Suprapubic skin (tissue), 4 donors: ENCODE measurements at regions not wholly inside any gene's neighbourhood (a gene's known extent, or its start where the extent isn't known, plus 50 kb on each side); places are given as distances from the start of the nearest gene placed in this dataset.

Experiments
- CTCF ChIP-seq, 2 donors: fragments of 200-600 bp in 1 of 2; fragments of 450-650 bp in 1 of 2; sonication (generic) in 1 of 2; IDR thresholded peaks; one replicate each; pipeline ENCODE4 v1.5.1; 2016 to 2019; ENCODE audit warnings: antibody characterized with exemption in 2 of 2, mild to moderate bottlenecking in 1 of 2, moderate library complexity in 1 of 2
- EP300 ChIP-seq: sonication (generic); formaldehyde crosslinking; IDR thresholded peaks from one replicate; pipeline ENCODE4 v1.6.1; 2017; ENCODE audit warnings: antibody characterized with exemption
- POLR2A ChIP-seq, 2 donors: fragments of 450-650 bp; IDR thresholded peaks; one replicate each; pipeline ENCODE4 v1.6.1; 2017; ENCODE audit warnings: antibody characterized with exemption in 2 of 2, mild to moderate bottlenecking in 2 of 2, moderate library complexity in 2 of 2
- POLR2AphosphoS5 ChIP-seq, 3 donors: sonication (generic); formaldehyde crosslinking; IDR thresholded peaks; one replicate each; pipeline ENCODE4 v1.6.1; 2017; ENCODE audit warnings: antibody characterized with exemption in 3 of 3

- TF ChIP-seq POLR2A (IDR thresholded peaks at IDR 0.05) = no peak
- no peak for TF ChIP-seq CTCF (IDR thresholded peaks at IDR 0.05)
- no peak for TF ChIP-seq EP300
- TF ChIP-seq POLR2AphosphoS5 (IDR thresholded peaks at IDR 0.05) = no peak
These were observed 215.6 kb downstream of the MTX2 start for GRCh38 chr2:176484838-176485237.
